GM23338 (cell line): ENCODE measurements at regions not wholly inside any gene's neighbourhood (a gene's known extent, or its start where the extent isn't known, plus 50 kb on each side); places are given as distances from the start of the nearest gene placed in this dataset.

Experiments
- ATAC-seq: fragments of 200-7000 bp; cut with Tn5 transposase; 3 replicates; pipeline ENCODE4 v1.9.1; 2020
- DNase-seq: peaks from one replicate; pipeline ENCODE4 v3.0.0-alpha.2; 2015; ENCODE audit warnings: low spot score
- H2AFZ ChIP-seq: fragments of 200-600 bp; sonication (generic); 2 replicates; pipeline ENCODE4 v1.8.0; 2016; ENCODE audit warnings: antibody characterized with exemption, mild to moderate bottlenecking, moderate library complexity
- H3F3A ChIP-seq: fragments of 200-600 bp; sonication (generic); replicated peaks from 2 replicates; pipeline ENCODE4 v1.8.0; 2017; ENCODE audit warnings: antibody characterized with exemption, mixed run types, low read depth
- H3K27ac ChIP-seq: fragments of 200-600 bp; sonication (generic); 2 replicates; pipeline ENCODE4 v1.6.1; 2016; ENCODE audit warnings: low read depth
- H3K27me3 ChIP-seq: fragments of 200-600 bp; sonication (generic); 2 replicates; pipeline ENCODE4 v1.8.0; 2016; ENCODE audit warnings: mild to moderate bottlenecking, mixed run types, moderate library complexity; ENCODE audit not compliant: insufficient read depth
- H3K36me3 ChIP-seq: fragments of 200-600 bp; sonication (generic); 2 replicates; pipeline ENCODE4 v1.8.0; 2016; ENCODE audit warnings: mild to moderate bottlenecking; ENCODE audit not compliant: insufficient read depth
- H3K4me1 ChIP-seq: fragments of 200-600 bp; sonication (generic); 2 replicates; pipeline ENCODE4 v1.8.0; 2016; ENCODE audit warnings: mild to moderate bottlenecking, moderate library complexity; ENCODE audit not compliant: insufficient read depth
- H3K4me2 ChIP-seq: fragments of 200-600 bp; sonication (generic); 2 replicates; pipeline ENCODE4 v1.7.1; 2017; ENCODE audit warnings: mixed run types
- H3K4me3 ChIP-seq: fragments of 200-600 bp; sonication (generic); 2 replicates; pipeline ENCODE4 v1.6.1; 2016; ENCODE audit warnings: mixed run types
- H3K79me2 ChIP-seq: fragments of 200-600 bp; sonication (generic); replicated peaks from 2 replicates; pipeline ENCODE4 v1.8.0; 2017; ENCODE audit warnings: mild to moderate bottlenecking; ENCODE audit not compliant: insufficient read depth
- H3K9me2 ChIP-seq: fragments of 200-600 bp; sonication (generic); 2 replicates; pipeline ENCODE4 v1.8.0; 2017; ENCODE audit not compliant: insufficient read depth
- H4K20me1 ChIP-seq: fragments of 200-600 bp; sonication (generic); replicated peaks from 2 replicates; pipeline ENCODE4 v1.8.0; 2017; ENCODE audit warnings: mild to moderate bottlenecking; ENCODE audit not compliant: insufficient read depth
- H3K27ac Mint-ChIP-seq: 2 replicates; pipeline ENCODE4 v1.8.0; 2020; ENCODE audit warnings: inconsistent platforms, mild to moderate bottlenecking, moderate library complexity, mixed read lengths
- H3K27me3 Mint-ChIP-seq: 3 replicates; pipeline ENCODE4 v1.8.0; 2022; ENCODE audit warnings: low read depth, mild to moderate bottlenecking, moderate library complexity, mixed read lengths, inconsistent platforms; ENCODE audit not compliant: insufficient read depth, poor library complexity
- H3K36me3 Mint-ChIP-seq: 3 replicates; pipeline ENCODE4 v1.8.0; 2021; ENCODE audit warnings: low read depth, mild to moderate bottlenecking, inconsistent platforms, moderate library complexity, mixed read lengths
- H3K4me1 Mint-ChIP-seq: 3 replicates; pipeline ENCODE4 v1.8.0; 2020; ENCODE audit warnings: mild to moderate bottlenecking, inconsistent platforms, mixed read lengths
- H3K4me3 Mint-ChIP-seq: 3 replicates; pipeline ENCODE4 v1.8.0; 2021; ENCODE audit warnings: moderate library complexity, mild to moderate bottlenecking, inconsistent platforms, mixed read lengths
- H3K9me3 Mint-ChIP-seq: 3 replicates; pipeline ENCODE4 v1.8.0; 2020; ENCODE audit warnings: moderate library complexity, mild to moderate bottlenecking, inconsistent platforms, mixed read lengths
- EZH2phosphoT487 ChIP-seq: fragments of 200-600 bp; sonication (generic); IDR thresholded peaks from one replicate; pipeline ENCODE4 v1.8.1; 2018; ENCODE audit warnings: antibody characterized with exemption; ENCODE audit not compliant: unreplicated experiment
- JUNB ChIP-seq: IDR thresholded peaks from one replicate; pipeline ENCODE4 v1.6.1; 2016; ENCODE audit warnings: antibody characterized with exemption; ENCODE audit not compliant: unreplicated experiment
- POLR2AphosphoS5 ChIP-seq: IDR thresholded peaks from 2 replicates; pipeline ENCODE4 v1.6.1; 2016; ENCODE audit warnings: antibody characterized with exemption, low read depth
- STAT1 ChIP-seq: IDR thresholded peaks from one replicate; pipeline ENCODE4 v1.6.1; 2016; ENCODE audit warnings: antibody characterized with exemption; ENCODE audit not compliant: unreplicated experiment
- ZNF114 ChIP-seq: fragments of 250-450 bp; sonication (Bioruptor Pico); IDR thresholded peaks from 2 replicates; pipeline ENCODE4 v1.5.0; 2020; ENCODE audit warnings: mild to moderate bottlenecking, moderate library complexity
- ZNF331 ChIP-seq: fragments of 250-450 bp; sonication (Bioruptor Pico); IDR thresholded peaks from 2 replicates; pipeline ENCODE4 v1.5.0; 2020; ENCODE audit warnings: low read depth, mild to moderate bottlenecking, moderate library complexity
- TF ChIP-seq, protein P1 (sequence below): IDR thresholded peaks from one replicate; pipeline ENCODE4 v1.6.1; 2018; ENCODE audit warnings: antibody characterized with exemption; ENCODE audit not compliant: unreplicated experiment
- TF ChIP-seq, protein P2 (sequence below): IDR thresholded peaks from 2 replicates; pipeline ENCODE4 v1.6.1; 2016; ENCODE audit warnings: antibody characterized with exemption
- TF ChIP-seq, protein P3 (sequence below), 2 experiments: fragments of 200-600 bp in 1 of 2; sonication (generic) in 1 of 2; conservative IDR thresholded peaks; 2 replicates each; pipeline versions ENCODE4 v1.5.1 to v1.6.1; 2016 to 2017; ENCODE audit warnings: antibody characterized with exemption in 2 of 2, low read depth in 2 of 2, mild to moderate bottlenecking in 2 of 2, moderate library complexity in 1 of 2

- H3K9me3 Mint-ChIP-seq, result no peaks in the 10 kb centered on the region; the same call in 2 of the 3 replicates
- Histone ChIP-seq H3K79me2 (no peaks in the 10 kb centered on the region), H4K20me1 (no peaks in the 10 kb centered on the region), H3K36me3 (no peaks in the 10 kb centered on the region), H3K4me2 (no peak overlapping the region), H3K9me2 (peaks cover 3% of the 10 kb centered on the region; the same call in 1 of the 2 replicates), H3K4me3 (no peak overlapping the region), H2AFZ (no peak overlapping the region), H3F3A (no peaks in the 10 kb centered on the region), H3K27me3 (no peaks in the 10 kb centered on the region), H3K27ac (no peak overlapping the region), H3K4me1 (no peaks in the 10 kb centered on the region)
- ATAC-seq (no peak), DNase-seq (no peak)
- no peak overlapping the region for H3K27ac Mint-ChIP-seq
- H3K36me3 Mint-ChIP-seq, result no peaks in the 10 kb centered on the region
- H3K4me1 Mint-ChIP-seq, result no peaks in the 10 kb centered on the region
- H3K27me3 Mint-ChIP-seq, result peaks cover 2% of the 10 kb centered on the region
- TF ChIP-seq, protein P1, sequence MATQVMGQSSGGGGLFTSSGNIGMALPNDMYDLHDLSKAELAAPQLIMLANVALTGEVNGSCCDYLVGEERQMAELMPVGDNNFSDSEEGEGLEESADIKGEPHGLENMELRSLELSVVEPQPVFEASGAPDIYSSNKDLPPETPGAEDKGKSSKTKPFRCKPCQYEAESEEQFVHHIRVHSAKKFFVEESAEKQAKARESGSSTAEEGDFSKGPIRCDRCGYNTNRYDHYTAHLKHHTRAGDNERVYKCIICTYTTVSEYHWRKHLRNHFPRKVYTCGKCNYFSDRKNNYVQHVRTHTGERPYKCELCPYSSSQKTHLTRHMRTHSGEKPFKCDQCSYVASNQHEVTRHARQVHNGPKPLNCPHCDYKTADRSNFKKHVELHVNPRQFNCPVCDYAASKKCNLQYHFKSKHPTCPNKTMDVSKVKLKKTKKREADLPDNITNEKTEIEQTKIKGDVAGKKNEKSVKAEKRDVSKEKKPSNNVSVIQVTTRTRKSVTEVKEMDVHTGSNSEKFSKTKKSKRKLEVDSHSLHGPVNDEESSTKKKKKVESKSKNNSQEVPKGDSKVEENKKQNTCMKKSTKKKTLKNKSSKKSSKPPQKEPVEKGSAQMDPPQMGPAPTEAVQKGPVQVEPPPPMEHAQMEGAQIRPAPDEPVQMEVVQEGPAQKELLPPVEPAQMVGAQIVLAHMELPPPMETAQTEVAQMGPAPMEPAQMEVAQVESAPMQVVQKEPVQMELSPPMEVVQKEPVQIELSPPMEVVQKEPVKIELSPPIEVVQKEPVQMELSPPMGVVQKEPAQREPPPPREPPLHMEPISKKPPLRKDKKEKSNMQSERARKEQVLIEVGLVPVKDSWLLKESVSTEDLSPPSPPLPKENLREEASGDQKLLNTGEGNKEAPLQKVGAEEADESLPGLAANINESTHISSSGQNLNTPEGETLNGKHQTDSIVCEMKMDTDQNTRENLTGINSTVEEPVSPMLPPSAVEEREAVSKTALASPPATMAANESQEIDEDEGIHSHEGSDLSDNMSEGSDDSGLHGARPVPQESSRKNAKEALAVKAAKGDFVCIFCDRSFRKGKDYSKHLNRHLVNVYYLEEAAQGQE, result no peak
- TF ChIP-seq, protein P2, sequence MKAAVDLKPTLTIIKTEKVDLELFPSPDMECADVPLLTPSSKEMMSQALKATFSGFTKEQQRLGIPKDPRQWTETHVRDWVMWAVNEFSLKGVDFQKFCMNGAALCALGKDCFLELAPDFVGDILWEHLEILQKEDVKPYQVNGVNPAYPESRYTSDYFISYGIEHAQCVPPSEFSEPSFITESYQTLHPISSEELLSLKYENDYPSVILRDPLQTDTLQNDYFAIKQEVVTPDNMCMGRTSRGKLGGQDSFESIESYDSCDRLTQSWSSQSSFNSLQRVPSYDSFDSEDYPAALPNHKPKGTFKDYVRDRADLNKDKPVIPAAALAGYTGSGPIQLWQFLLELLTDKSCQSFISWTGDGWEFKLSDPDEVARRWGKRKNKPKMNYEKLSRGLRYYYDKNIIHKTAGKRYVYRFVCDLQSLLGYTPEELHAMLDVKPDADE, result no peak
- no peak for TF ChIP-seq POLR2AphosphoS5
- no peak for TF ChIP-seq JUNB
- TF ChIP-seq STAT1, result no peak
- TF ChIP-seq ZNF114, result no peak
- no peak for TF ChIP-seq EZH2phosphoT487
- no peak overlapping the region for H3K4me3 Mint-ChIP-seq
Observed at GRCh38 chr10:10921826-10922461, 95.7 kb upstream of the CELF2 start.

DNA sequence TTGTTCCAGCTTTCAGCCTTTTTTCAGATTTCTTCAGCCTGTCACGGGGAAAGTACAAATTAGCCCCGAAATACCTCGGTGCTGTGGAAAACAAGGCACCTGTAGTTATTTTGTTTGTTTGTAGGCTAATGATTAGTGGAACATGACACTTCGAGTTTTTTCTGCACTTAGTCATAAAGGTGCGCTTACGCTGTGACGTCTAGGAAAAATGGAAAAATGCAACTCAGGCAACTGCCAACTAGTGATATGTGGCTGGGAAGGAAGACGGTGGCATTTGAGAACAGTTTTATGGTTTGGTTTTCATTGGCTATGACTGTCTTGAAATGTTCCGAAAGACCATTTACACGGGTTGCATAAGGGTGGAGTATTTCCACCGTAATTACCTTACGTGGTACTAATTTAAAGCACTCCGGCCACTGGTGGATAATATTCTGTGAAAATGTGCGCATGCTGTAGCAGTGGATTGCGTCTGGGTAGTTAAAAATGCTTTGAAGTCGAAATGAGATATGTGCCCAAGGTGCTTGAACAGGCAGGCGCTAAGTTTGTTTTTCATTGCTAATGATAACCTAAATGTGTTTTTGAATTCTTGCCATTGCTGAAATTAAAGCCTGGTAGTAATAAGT lies 94.5 kb upstream of the CELF2 start:
- Histone ChIP-seq H3F3A (no peaks in the 10 kb centered on the region), H3K4me2 (no peak overlapping the region), H3K36me3 (no peaks in the 10 kb centered on the region), H4K20me1 (no peaks in the 10 kb centered on the region), H2AFZ (no peak overlapping the region), H3K27me3 (no peaks in the 10 kb centered on the region), H3K4me3 (no peak overlapping the region), H3K4me1 (no peaks in the 10 kb centered on the region), H3K27ac (no peak overlapping the region), H3K9me2 (peaks cover 4% of the 10 kb centered on the region; the same call in 1 of the 2 replicates), H3K79me2 (no peaks in the 10 kb centered on the region)
- Mint-ChIP-seq H3K27ac (no peak overlapping the region), H3K4me1 (no peaks in the 10 kb centered on the region), H3K27me3 (peaks cover 3% of the 10 kb centered on the region), H3K4me3 (no peak overlapping the region), H3K9me3 (no peaks in the 10 kb centered on the region; the same call in 2 of the 3 replicates), H3K36me3 (no peaks in the 10 kb centered on the region)
- ATAC-seq (no peak), DNase-seq (no peak)
- TF ChIP-seq ZNF331 (CRISPR knock-in tag) (no peak), JUNB (no peak), STAT1 (no peak), ZNF114 (no peak)
- TF ChIP-seq, protein P3, sequence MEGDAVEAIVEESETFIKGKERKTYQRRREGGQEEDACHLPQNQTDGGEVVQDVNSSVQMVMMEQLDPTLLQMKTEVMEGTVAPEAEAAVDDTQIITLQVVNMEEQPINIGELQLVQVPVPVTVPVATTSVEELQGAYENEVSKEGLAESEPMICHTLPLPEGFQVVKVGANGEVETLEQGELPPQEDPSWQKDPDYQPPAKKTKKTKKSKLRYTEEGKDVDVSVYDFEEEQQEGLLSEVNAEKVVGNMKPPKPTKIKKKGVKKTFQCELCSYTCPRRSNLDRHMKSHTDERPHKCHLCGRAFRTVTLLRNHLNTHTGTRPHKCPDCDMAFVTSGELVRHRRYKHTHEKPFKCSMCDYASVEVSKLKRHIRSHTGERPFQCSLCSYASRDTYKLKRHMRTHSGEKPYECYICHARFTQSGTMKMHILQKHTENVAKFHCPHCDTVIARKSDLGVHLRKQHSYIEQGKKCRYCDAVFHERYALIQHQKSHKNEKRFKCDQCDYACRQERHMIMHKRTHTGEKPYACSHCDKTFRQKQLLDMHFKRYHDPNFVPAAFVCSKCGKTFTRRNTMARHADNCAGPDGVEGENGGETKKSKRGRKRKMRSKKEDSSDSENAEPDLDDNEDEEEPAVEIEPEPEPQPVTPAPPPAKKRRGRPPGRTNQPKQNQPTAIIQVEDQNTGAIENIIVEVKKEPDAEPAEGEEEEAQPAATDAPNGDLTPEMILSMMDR (conservative IDR thresholded peaks at IDR 0.05; ENCODE audit: low read depth in 2 of 2), result no peak
